ENCODE measurements at regions not wholly inside any gene's neighbourhood (a gene's known extent, or its start where the extent isn't known, plus 50 kb on each side); places are given as distances from the start of the nearest gene placed in this dataset.

GRCh38 chr1:244319283-244320132 lies 132.2 kb downstream of the ADSS2 start (continued):
- TF ChIP-seq ZBED1 (IDR thresholded peaks at IDR 0.05; ENCODE audit: borderline replicate concordance), result no peak; the same call in 1 of the 2 replicates
- TF ChIP-seq TBL1XR1 (IDR thresholded peaks at IDR 0.05; ENCODE audit: low read depth, low read length), result no peak
- no peak for TF ChIP-seq CREB1 (IDR thresholded peaks at IDR 0.05; ENCODE audit: low read depth)
- no peak for TF ChIP-seq CHD1 (IDR thresholded peaks at IDR 0.05; ENCODE audit: low read depth, low read length)
- no peak for TF ChIP-seq IRF3 (IDR thresholded peaks at IDR 0.05)
- peak; percentile 56; the same call in 1 of the 2 replicates for TF ChIP-seq POLR2AphosphoS5 (IDR thresholded peaks at IDR 0.05; ENCODE audit: low read length)
- TF ChIP-seq ZNF274 (IDR thresholded peaks at IDR 0.05; ENCODE audit: insufficient read depth, insufficient read length), result no peak
- no peak for TF ChIP-seq HCFC1 (IDR thresholded peaks at IDR 0.05; ENCODE audit: low read length)
- no peak for TF ChIP-seq KDM1A (IDR thresholded peaks at IDR 0.05; ENCODE audit: borderline replicate concordance)
- no peak for TF ChIP-seq ZZZ3 (IDR thresholded peaks at IDR 0.05; ENCODE audit: control insufficient read depth, insufficient read length, low read depth)
- TF ChIP-seq ZNF24 (IDR thresholded peaks at IDR 0.05), result no peak
- TF ChIP-seq LARP7 (IDR thresholded peaks at IDR 0.05), result no peak

- Histone ChIP-seq H3K27me3 (replicated peaks in 1 of 2; ENCODE audit: control insufficient read depth in 2 of 2, insufficient read depth in 2 of 2, low read length in 1 of 2) (no peaks in the 10 kb centered on the region), H3K4me3 (no peak overlapping the region), H3K79me2 (ENCODE audit: control insufficient read depth, insufficient read depth, low read length) (peaks cover 10% of the 10 kb centered on the region), H4K20me1 (ENCODE audit: control insufficient read depth, insufficient read depth) (no peaks in the 10 kb centered on the region), H3K4me2 (ENCODE audit: control insufficient read depth, insufficient read depth) (no peak overlapping the region), H3K36me3 (ENCODE audit: control insufficient read depth in 2 of 2, insufficient read depth in 2 of 2, low read length in 1 of 2) (no peaks in the 10 kb centered on the region), H3K27ac (ENCODE audit: control insufficient read depth, insufficient read depth) (no peak overlapping the region), H3K9me3 (replicated peaks; ENCODE audit: control insufficient read depth, insufficient read depth, low read length) (no peaks in the 10 kb centered on the region; the same call in 2 of the 3 replicates), H2AFZ (ENCODE audit: control insufficient read depth, low read depth, low read length) (no peak overlapping the region), H3K9ac (ENCODE audit: control insufficient read depth, insufficient read depth, low read length) (no peak overlapping the region), H3K4me1 (ENCODE audit: control insufficient read depth, insufficient read depth, low read length) (peaks cover 27% of the 10 kb centered on the region)
- ChIA-PET CTCF (no interaction called here), POLR2A (no interaction called here), SMC1A (ENCODE audit: uncharacterized antibody, unreplicated experiment) (interaction anchor here (1.3 kb wide), 1 partner anchor 129 kb away, joined by 5 read pairs; no protein-coding TSS in a partner anchor), RAD21 (ENCODE audit: unreplicated experiment) (no interaction called here)
- WGBS (ENCODE audit: insufficient coverage, insufficient replicate concordance, low lambda C conversion rate, missing lambda C conversion rate), result 83% methylated on average over 1 of the region's 1 CpG
- TF ChIP-seq MEF2B (IDR thresholded peaks at IDR 0.05; ENCODE audit: partially characterized antibody, poor library complexity, severe bottlenecking), result no peak
- no peak for TF ChIP-seq POLR2A (IDR thresholded peaks at IDR 0.05; ENCODE audit: low read depth, low read length)
- TF ChIP-seq IKZF1 (conservative IDR thresholded peaks at IDR 0.05), result no peak
- TF ChIP-seq SPI1 (IDR thresholded peaks at IDR 0.05; ENCODE audit: borderline replicate concordance, insufficient read depth, low read depth, low read length), result no peak
- no peak for TF ChIP-seq USF2 (IDR thresholded peaks at IDR 0.05; ENCODE audit: borderline replicate concordance, low read depth, low read length)
- TF ChIP-seq PAX8 (IDR thresholded peaks at IDR 0.05), result no peak
- DNase-seq (ENCODE audit: low read depth, low spot score) (no peak), ATAC-seq (no peak), FAIRE-seq (no peak)
- no TSS peak for BruUV-seq (replicated peaks)
- intact Hi-C loops (cut with micrococcal nuclease; ENCODE audit: unreplicated experiment), result loop anchor here (10.0 kb wide), 1 partner anchor 513 kb away; the partner anchor contains the start of gene COX20
- in situ Hi-C loops (cut with MboI), result no loop called here
These were observed 129.5 kb downstream of the ADSS2 start for GRCh38 chr1:244322181-244322580.
